ENCODE measurements at regions not wholly inside any gene's neighbourhood (a gene's known extent, or its start where the extent isn't known, plus 50 kb on each side); places are given as distances from the start of the nearest gene placed in this dataset.
A peak's percentile ranks its signal among the peaks of the same experiment; 100 is the strongest.

- Histone ChIP-seq H3K27me3 (no peaks in the 10 kb centered on the region), H3K4me3 (no peak overlapping the region), H3K36me3 (no peaks in the 10 kb centered on the region), H3K27ac (peak overlapping the region in 1 of 2 donors; percentile 10), H3K4me1 (peaks cover 0 to 24% (median 15%) of the 10 kb centered on the region in 4 donors), H3K9me3 (no peaks in the 10 kb centered on the region)
- DNase-seq = peak in 1 of 2 donors; percentile 71
- intact Hi-C loops (cut with DNase I; ENCODE audit: low total_unique reads) = no loop called here
- TF ChIP-seq CTCF (IDR thresholded peaks at IDR 0.05) = no peak
These were observed 222.8 kb upstream of the TBL1XR1 start for GRCh38 chr3:177419904-177420601.

- intact Hi-C loops (cut with DNase I; ENCODE audit: low total_unique reads) = no loop called here
- H3K27me3 ChIP-seq = no peaks in the 10 kb centered on the region
- H3K27ac ChIP-seq = peak overlapping the region; percentile 18 to 36
- H3K36me3 ChIP-seq = no peaks in the 10 kb centered on the region
- H3K9me3 ChIP-seq = no peaks in the 10 kb centered on the region
- TF ChIP-seq CTCF (IDR thresholded peaks at IDR 0.05) = no peak
- no peak for DNase-seq
- H3K4me1 ChIP-seq = peaks cover 0 to 24% (median 15%) of the 10 kb centered on the region in 4 donors
- H3K4me3 ChIP-seq = no peak overlapping the region
These were observed 223.6 kb upstream of the TBL1XR1 start for GRCh38 chr3:177420651-177421480.

- Histone ChIP-seq H3K4me1 (peaks cover 0 to 24% (median 15%) of the 10 kb centered on the region in 4 donors), H3K27ac (peak overlapping the region; percentile 18 to 36), H3K27me3 (no peaks in the 10 kb centered on the region), H3K4me3 (no peak overlapping the region), H3K9me3 (no peaks in the 10 kb centered on the region), H3K36me3 (no peaks in the 10 kb centered on the region)
- intact Hi-C loops (cut with DNase I; ENCODE audit: low total_unique reads) = no loop called here
- no peak for TF ChIP-seq CTCF (IDR thresholded peaks at IDR 0.05)
- no peak for DNase-seq
These were observed 224.2 kb upstream of the TBL1XR1 start for GRCh38 chr3:177421481-177421785.

- Histone ChIP-seq H3K27me3 (no peaks in the 10 kb centered on the region), H3K36me3 (no peaks in the 10 kb centered on the region), H3K9me3 (no peaks in the 10 kb centered on the region), H3K4me3 (no peak overlapping the region), H3K27ac (no peak overlapping the region), H3K4me1 (peaks cover 0 to 24% (median 15%) of the 10 kb centered on the region in 4 donors)
- intact Hi-C loops (cut with DNase I; ENCODE audit: low total_unique reads) = no loop called here
- DNase-seq = no peak
- no peak for TF ChIP-seq CTCF (IDR thresholded peaks at IDR 0.05)
These were observed 227.2 kb upstream of the TBL1XR1 start for GRCh38 chr3:177424521-177424920.

- DNase-seq = no peak
- Histone ChIP-seq H3K27ac (no peak overlapping the region), H3K36me3 (no peaks in the 10 kb centered on the region), H3K27me3 (no peaks in the 10 kb centered on the region), H3K4me3 (no peak overlapping the region), H3K9me3 (no peaks in the 10 kb centered on the region), H3K4me1 (peaks cover 0 to 20% (median 12%) of the 10 kb centered on the region in 4 donors)
- intact Hi-C loops (cut with DNase I; ENCODE audit: low total_unique reads) = no loop called here
- no peak for TF ChIP-seq CTCF (IDR thresholded peaks at IDR 0.05)
These were observed 227.8 kb upstream of the TBL1XR1 start for GRCh38 chr3:177425042-177425441.
